Skin of body (tissue), 1 donor: ENCODE measurements at regions not wholly inside any gene's neighbourhood (a gene's known extent, or its start where the extent isn't known, plus 50 kb on each side); places are given as distances from the start of the nearest gene placed in this dataset.
"Not testable (repeated sequence)": the region's sequence is repeated elsewhere in the genome, so short reads cannot be mapped to it uniquely, and the experiment has no call there.

Experiments
- DNase-seq: peaks from one replicate; lab custom pipeline; 2025; lab: John Stamatoyannopoulos, UW

DNA sequence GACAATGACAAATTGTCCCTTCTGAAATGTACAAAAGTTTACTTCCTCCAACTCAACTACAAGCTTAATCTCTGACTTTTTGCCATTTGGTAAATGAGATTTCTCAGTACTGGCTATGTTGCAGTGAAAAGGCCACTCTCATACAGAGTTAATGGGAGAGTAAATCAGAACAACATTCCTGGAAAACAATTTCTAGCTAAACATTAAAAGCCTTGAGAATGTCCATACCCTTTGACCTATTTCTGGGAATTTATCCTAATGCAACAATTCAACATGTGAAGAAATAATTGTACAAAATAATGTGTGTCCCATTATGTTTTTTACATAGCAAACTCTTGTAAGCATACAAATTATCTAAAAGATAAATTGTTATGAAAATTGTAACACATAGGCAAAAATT lies 56.3 kb upstream of the SPEF2 start:
- DNase-seq: no peak

DNA sequence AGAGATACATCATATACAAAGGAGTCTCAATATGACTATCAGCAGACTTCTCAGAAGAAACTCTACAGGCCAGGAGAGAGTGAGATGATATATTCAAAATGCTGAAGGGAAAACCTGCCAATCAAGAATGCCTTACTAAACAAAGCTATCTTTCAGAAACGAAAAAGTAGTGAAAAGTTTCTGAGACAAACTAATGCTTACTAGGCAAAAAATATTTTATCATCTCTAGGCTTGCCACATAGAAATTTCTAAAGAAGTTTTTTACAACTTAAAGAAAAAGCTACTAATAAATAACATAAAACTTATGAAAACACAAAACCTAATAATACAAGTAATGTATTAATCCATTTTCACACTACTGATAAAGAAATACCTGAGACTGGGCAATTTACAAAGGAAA lies 59.9 kb upstream of the SPEF2 start:
- DNase-seq: no peak

DNA sequence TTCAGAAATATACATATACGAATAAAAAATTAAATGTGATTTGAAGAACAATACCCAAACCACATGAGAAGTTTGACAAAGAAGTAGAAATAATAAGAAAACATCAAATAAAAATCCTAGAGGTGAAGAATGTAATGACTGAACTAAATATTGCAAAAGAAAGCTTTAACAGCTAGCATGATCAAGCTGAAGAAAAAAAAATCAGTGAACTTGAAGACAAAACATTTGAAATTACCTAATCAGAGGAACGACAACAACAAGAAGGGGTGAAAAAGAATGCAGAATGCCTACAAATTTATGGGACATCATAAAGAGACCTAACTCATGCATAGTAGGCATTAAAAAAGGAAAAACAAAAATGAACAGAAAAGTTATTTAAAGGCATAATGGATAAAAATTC lies 60.5 kb upstream of the SPEF2 start:
- DNase-seq: no peak

DNA sequence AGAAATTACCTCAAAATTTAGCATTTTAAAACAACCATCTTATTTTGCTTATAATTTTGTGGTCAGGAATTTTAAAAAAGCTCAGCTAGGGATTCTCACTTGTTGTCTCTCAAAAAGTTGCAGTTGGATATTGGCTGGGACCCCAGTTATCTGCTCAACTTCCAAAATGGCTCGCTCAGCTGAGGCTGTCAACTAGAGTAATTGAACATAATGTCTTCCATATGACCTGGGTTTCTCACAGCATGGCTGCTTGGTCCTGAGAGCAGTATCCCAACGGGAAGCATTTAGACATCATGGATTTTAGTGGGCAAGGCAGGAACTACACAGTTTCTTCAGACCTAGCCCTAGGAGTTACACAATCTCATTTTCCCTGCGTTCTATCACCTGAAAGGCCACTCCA lies 63.6 kb upstream of the SPEF2 start:
- peak; percentile 34 for DNase-seq

DNA sequence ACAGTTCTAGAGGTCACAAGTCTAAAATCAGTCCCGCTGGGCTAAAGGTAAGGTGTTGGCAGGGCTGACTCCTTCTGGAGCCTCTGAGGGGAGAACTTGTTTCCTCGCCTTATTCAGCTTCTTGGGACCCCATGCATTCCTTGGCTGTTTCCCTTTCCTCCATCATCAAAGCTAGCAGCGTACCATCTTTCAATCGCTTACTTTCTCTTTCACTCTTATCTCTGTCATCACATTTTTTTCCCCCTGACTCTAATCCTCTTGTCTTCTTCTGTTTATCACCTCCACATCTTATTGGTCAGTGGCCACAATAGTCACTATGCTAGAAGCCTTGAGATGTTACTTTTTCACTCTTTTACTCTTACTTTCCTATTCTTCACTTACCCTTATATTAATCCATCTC lies 72.5 kb upstream of the SPEF2 start:
- DNase-seq: no peak

DNA sequence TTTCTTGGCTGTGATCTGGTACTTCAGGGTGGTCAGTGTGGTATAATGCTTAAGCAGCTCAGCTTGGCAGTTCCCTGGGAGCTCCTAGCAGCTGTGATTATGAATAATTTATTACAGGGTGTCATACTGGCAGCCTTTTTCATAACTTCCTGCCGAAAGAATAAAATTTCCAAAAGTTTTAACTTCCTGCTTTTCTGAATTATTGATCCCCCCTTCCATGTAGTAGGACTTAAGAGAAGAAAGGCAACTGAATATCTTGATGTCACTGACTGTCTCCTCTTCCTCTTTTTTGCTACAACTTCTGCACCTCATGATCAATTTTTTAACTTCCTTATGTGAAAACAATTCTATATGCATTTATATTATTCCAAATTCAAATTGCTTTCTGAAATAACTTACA lies 74.3 kb upstream of the SPEF2 start:
- no peak for DNase-seq

DNA sequence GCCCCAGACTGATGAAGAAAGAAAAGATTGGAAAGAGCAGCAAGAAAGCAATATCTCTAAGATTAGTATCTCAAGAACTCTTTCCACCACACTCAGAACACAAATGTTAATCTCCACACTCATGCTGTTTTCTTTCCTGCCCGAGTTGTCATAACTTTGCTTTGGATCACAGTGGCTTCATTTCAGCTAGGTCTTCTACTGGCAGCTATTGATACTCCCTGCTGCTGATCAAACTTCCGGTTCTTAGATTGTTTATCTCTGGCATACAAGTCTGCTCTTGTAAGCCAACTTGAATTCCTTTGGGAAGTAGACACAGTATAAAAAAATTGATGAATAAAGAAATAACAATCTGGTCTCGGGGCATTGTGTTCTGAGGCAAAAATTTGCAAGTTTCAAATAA lies 77.7 kb upstream of the SPEF2 start:
- DNase-seq: no peak

DNA sequence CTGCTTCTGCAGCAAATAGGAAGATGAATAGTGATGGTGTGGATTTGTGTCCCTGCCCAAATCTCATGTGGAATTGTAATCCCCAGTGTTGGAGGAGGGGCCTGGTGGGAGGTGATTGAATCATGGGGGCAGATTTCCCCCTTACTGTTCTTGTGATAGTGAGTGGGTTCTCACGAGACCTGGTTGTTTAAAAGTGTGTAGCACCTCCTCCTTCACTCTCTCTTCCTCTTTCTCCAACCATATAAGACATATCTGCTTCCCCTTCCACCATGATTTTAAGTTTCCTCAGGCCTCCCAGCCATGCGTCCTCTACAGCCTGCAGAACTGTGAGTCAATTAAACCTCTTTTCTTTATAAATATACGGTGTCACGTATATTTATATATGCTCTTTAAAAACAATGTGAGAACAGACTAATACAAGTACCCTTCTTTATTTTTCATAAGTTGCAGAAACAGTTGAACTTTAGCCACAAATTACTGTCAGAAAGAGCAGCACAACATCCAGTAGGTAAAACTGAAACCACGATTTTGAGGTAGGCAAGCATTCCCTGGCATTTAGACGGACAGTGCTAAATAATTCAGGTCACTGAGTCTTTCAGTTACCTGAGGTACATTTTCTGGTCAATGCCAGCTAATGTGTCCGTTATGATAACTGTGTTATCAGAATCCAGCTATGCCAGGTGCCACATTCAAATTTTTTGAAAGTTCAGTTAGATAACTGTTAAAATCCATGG lies 79.3 kb upstream of the SPEF2 start:
- no peak for DNase-seq

DNA sequence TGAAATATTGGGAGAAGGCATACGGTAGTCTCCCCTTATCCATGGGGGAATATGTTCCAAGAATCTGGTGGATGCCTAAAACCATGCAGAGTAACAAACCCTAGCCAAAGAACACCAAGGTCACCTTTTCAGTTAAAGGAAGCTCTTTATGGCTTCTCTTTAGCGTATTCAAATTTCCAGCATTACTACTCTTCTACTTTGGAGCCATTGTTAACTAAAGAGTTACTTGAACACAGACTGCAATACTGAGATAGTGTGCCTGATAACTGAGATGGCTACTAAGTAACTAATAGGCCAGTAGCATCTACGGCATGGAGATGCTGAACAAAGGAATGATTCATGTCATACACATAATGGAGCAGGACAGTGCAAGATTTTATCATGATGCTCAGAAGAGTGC lies 84.5 kb upstream of the SPEF2 start:
- DNase-seq: no peak

DNA sequence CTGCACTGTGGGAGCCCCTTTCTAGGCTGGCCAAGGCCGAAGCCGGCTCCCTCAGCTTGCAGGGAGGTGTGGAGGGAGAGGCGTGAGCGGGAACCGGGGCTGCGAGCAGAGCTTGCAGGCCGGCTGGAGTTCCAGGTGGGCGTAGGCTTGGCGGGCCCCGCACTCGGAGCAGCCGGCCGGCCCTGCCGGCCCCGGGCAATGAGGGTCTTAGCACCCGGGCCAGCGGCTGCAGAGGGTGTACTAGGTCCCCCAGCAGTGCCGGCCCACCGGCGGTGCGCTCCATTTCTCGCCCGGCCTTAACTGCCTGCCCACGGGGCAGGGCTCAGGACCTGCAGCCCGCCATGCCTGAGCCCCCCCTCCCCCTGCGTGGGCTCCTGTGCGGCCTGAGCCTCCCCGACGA lies 86.1 kb upstream of the SPEF2 start:
- DNase-seq: not testable (repeated sequence)

DNA sequence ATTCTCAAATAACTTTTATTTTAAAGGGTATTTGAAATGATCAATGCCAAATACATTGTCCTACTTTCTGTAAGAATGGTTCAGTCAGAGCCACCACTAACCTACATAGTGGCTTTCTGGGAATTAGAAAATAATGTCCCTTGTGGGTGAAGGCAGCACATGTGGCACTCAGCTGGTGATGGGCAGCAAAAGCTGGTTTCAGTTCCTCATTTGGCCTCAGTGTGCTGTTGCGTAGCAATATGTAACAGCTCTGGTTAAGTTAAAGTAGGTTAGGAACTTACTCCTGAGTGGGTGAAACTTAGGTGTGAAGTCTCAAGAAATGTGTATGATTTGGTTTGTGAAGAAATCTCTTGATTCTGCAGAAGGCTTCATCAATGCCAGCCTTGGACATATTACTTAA lies 99.6 kb upstream of the SPEF2 start:
- DNase-seq: no peak

DNA sequence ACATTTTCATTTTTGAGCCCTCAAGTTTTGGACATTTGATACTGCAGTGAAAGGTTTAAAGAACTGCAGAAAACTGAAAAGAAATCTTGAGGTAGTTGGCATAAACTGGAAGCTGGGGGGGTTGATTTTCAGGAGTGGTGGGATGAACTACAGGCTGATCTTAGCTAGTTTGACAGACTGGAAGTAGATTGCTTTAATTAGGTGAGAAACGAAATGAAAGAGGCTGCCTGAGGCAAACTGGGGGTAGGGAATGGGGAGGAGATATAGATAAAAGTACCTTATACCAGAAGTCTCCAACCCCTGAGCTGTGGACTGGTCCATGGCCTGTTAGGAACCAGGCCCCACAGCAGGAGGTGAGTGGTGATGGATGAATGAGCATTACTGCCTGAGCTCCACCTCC lies 101.4 kb upstream of the SPEF2 start:
- DNase-seq: no peak

DNA sequence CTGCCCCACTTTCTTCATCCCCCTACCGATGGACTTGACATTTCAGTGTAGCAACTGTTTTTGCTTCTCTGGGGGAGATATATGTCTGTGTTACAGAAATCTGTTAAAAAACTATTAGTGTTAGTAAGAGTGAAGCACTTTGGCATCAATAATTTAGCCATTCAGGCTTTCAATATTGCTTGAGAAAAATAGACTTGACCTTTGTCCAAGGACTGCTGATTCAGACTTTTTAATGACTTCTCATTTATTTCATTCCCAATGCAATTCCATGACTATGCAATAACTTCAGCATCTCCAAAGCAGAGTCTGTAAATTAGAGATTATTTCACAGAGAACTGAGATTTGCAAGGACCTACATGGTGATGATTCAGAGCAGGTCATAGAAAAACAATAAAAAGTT lies 104.1 kb upstream of the SPEF2 start:
- no peak for DNase-seq

DNA sequence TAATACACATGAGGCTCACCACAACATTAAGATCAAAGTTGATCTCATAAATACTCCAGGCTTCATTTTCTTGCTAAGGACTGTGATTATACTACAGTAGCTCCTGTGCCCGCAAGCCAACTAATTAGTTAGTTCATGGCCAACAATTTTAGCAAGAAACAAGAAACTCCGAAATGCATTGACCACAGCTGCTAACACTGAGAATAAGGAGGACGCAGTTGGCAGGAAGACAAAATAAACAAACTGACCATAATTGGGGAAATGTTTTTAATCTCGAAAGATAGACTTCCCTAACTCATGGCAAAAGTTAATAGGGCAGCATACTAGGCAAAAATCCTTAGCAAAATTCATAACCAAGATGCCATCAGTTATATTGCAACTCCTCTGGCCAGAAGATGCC lies 115.5 kb upstream of the SPEF2 start:
- DNase-seq: no peak

DNA sequence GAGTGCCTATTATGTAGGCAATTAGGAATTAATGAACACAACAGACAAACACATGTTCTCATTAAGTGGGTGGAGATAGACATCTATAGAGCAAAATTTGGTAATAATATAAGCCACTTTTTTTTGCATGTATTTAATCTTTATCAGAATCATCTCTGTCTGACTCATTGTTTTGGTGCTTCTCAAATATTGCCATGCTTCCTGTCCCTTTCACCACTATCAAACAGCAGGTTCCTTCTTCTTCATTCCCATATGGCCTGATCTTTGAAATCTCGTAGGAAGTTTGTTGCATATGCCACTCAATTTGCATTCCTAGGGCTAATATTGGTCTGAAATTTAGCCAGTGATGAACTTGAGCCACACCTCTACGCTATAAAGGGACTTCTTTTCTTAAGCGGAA lies 128.9 kb upstream of the SPEF2 start:
- DNase-seq: no peak

DNA sequence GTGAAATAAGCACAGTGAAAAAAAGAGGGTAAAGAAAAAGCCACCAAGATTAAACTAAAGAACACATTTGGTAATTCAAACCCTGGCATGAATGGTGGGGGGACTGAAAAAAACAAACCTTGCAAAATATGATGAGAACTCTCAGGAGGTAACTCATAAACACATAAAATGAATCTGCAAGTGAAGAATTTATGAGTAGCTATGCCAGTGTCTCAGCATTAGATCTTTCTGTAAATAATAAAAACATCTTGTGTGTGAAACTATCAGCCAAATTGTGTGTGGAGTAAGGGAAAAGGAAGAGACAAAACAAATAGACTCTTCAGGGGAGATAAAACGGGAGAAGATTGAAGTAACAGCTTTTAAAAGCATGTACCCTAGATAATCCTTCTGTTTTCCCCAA lies 129.6 kb upstream of the SPEF2 start:
- peak; percentile 14 for DNase-seq

DNA sequence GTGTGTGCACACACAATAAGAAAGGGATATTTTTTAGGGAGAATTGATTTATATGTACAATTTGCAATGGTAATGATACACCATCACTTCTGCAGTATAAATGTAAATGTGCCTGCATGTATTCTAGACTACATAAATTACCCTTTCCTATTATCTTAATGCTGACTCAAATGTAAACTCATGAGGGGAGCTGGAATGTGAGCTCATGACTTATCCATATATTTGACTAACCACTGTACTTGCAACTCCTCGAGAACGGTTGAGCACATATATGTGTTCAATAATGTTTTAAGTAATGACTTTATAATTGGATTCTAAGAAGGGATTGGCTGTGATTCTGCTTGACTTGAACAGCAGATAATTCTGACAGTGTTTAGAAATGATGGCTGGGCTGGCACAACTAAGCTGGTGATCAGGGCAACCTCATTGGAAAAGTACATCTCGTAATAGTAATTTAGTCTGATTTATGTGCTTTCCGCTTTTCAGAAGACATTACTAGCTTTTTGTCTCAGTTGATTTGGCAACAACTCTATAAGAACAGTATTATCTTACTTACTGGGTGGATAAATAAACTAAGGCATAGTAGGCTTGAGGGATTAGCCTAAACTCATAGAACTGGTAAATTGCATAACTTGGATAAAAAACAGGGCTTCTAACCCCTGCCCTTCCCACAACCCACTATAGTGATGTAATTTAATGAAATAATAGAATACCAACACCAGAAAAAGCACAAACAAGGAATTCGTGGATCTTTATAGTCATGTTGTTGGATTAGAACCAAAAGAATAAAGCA lies 130.2 kb upstream of the SPEF2 start:
- no peak for DNase-seq

DNA sequence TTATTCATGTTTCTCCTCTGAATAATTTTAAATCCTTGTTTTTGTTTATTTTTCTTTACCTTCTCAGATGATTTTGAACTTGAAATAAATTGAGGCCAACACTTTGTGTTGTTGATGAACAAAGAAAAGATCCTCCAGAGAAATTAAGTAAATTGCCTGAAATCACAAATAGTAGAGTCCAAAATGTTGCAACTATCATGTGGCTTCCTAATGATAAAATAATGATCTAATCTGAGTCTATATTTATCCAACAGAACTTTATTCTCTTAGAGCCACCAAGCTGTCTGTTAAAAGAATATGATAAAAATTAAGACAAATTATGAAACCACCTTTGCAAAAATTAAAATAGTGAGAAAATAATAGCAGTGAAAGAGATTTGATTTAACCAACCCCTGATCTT lies 132.2 kb upstream of the SPEF2 start:
- no peak for DNase-seq

DNA sequence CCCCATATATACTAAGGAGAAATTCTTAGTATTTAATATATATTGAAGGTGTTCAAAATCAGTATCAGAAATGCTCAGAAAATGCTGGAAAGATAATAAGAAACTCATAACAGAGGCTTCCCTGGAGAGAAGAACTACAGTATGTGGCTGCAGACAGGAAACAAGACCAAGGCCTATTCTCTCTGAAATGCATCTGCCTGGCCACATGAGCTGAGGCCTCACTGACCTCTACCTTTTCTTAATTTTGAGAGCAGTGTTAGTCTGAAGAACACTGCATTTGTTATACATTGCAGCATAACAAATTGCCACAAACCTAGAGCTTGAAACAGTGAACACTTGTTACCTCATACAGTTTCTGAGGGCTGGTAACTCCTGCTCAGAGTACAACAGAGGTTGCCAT lies 133.4 kb upstream of the SPEF2 start:
- DNase-seq: no peak

DNA sequence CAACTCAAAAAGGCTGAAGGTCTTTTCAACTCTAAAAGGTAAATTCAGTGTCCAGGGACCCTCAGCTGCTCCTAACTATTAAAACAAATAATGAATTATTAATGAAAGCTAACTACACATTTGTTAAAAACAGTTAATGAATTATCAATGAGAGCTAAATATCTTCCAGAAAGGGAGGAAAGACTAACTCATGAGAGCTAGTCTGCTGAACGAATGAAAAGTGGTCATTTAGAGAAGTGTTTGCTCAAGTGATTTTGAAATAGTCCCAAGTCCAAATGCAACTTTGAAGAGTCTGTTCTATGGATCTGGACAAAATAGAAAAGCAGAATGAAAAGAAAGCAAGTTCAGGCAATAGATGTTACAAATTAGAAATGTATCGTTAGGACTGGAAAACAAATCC lies 133.9 kb upstream of the SPEF2 start:
- DNase-seq: no peak

DNA sequence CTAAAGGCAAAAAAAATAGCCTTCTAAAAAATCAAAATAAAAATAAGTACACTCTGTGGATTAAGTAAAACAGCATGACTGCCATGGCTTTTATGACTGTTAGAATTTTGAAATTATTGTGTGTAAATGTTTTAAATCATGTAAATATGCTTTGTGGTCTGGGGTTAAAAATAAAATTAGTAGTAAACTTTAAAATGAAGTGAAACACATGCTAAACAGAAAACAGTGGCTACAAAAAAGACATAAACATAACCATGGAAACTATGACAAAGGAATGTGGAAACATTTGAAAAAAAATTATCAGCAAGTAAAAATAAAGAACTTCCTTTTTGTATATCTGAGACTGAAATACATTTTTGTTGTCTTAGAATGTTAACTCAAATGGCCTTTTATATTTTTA lies 134.5 kb upstream of the SPEF2 start:
- DNase-seq: peak; percentile 78

DNA sequence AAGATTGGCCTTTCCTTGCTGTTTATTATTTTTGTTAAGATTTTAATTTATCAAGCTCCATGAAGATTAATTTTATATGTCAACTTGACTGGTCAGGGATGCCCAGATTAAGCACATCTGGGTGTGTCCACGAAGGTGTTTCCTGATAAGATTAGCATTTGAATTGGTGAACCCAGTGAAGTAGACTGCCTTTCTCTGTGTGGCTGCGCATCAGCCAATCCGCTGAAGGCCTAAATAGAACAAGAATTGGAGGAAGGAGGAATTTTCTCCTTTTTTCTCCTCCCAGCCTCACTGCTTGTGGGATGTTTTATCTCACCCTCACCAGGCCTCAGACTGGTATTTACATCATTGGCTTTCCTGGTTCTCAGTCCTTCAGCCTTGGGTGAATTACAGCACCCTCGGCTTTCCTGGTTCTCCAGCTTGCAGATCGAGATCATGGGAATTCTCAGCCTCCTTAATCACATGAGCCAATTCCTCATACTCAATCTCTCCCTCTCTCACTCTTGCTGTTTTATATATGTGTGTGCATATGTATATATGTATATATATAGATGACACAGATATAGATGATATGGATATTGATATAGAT lies 135.4 kb upstream of the SPEF2 start:
- DNase-seq: no peak
